ENCODE measurements at regions not wholly inside any gene's neighbourhood (a gene's known extent, or its start where the extent isn't known, plus 50 kb on each side); places are given as distances from the start of the nearest gene placed in this dataset.

DNA sequence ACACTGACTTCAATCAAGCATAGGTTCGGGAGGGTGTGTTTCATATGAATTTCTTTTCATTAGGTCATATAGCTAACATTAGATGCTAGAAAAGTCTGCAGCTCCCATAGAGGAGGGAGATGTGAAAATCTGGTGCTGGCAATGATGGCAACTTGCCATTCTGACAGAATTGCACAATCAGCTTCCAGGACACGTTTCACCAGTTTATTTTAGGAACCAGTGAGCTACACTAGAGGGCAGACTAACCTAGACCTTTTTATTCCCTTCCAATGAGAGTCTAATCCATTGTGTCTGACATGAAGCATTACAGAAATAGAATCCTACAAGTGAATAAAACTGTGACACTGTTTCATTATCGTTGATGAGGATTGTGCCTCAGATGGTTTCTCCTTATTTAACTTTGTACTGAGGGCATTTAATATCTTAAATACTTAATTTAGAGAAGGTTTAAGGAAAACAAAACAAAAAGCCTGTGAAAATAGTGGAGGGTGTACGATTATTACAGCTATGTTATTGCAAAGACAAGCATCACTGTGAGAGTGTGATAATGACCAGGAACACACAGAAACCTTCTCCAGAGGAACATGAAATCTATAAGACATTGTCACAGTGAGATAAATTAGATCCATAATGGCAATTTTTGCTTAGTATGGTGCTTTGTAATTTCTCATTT, 363.3 kb upstream of the RPS23 start:
- H3K36me3 ChIP-seq (ENCODE audit: control insufficient read depth in 1 of 2, insufficient read depth in 2 of 2, low read length in 2 of 2), result no peaks in the 10 kb centered on the region
- H4K20me1 ChIP-seq (ENCODE audit: insufficient read depth), result no peaks in the 10 kb centered on the region
- ChIA-PET RAD21 (ENCODE audit: low non-redundant PET in 1 of 2, low total read pairs in 2 of 2, uncharacterized antibody in 2 of 2, unreplicated experiment in 2 of 2) (no interaction called here), CTCF (interaction anchor here (0.6 to 1.8 kb wide), 11 partner anchors 153 to 923 kb away, joined by 3 to 5 read pairs (median 4); no protein-coding TSS in a partner anchor), POLR2A (no interaction called here)
- no peak overlapping the region for H3K4me3 ChIP-seq (replicated peaks in 1 of 2; ENCODE audit: low read depth in 1 of 2, low read length in 2 of 2)
- no peaks in the 10 kb centered on the region for H3K9me2 ChIP-seq (ENCODE audit: insufficient read depth)
- intact Hi-C loops (cut with micrococcal nuclease), result loop anchor here (1.0 to 10.0 kb wide), 7 partner anchors 151 to 923 kb away; no protein-coding TSS in a partner anchor
- no peak overlapping the region for H3K27ac ChIP-seq (ENCODE audit: low read depth, low read length)
- no peak overlapping the region for H3K9ac ChIP-seq (ENCODE audit: low read length)
- DNase-seq (ENCODE audit: low read depth, low spot score) (peak; percentile 73), ATAC-seq (peak; percentile 95)
- no peaks in the 10 kb centered on the region for H3K27me3 ChIP-seq (ENCODE audit: insufficient read depth, low read length)
- H3K4me1 ChIP-seq (ENCODE audit: control insufficient read depth in 1 of 2, insufficient read depth in 2 of 2, low read length in 2 of 2), result peaks cover 10 to 27% of the 10 kb centered on the region in 2 experiments; a peak in 3 of 4 replicates
- no peaks in the 10 kb centered on the region for H3K79me2 ChIP-seq (ENCODE audit: insufficient read depth, low read length)
- no peaks in the 10 kb centered on the region for H3K9me3 ChIP-seq (ENCODE audit: control insufficient read depth in 1 of 2, insufficient read depth in 1 of 2, low read depth in 1 of 2, low read length in 2 of 2)
- H2AFZ ChIP-seq (ENCODE audit: low read depth, low read length, poor library complexity, severe bottlenecking), result peak overlapping the region; percentile 43
- peak overlapping the region; percentile 7; the same call in 1 of the 2 replicates for H3K4me2 ChIP-seq (ENCODE audit: low read length)
- BruUV-seq (replicated peaks), result no TSS peak
- TF ChIP-seq, protein P1, sequence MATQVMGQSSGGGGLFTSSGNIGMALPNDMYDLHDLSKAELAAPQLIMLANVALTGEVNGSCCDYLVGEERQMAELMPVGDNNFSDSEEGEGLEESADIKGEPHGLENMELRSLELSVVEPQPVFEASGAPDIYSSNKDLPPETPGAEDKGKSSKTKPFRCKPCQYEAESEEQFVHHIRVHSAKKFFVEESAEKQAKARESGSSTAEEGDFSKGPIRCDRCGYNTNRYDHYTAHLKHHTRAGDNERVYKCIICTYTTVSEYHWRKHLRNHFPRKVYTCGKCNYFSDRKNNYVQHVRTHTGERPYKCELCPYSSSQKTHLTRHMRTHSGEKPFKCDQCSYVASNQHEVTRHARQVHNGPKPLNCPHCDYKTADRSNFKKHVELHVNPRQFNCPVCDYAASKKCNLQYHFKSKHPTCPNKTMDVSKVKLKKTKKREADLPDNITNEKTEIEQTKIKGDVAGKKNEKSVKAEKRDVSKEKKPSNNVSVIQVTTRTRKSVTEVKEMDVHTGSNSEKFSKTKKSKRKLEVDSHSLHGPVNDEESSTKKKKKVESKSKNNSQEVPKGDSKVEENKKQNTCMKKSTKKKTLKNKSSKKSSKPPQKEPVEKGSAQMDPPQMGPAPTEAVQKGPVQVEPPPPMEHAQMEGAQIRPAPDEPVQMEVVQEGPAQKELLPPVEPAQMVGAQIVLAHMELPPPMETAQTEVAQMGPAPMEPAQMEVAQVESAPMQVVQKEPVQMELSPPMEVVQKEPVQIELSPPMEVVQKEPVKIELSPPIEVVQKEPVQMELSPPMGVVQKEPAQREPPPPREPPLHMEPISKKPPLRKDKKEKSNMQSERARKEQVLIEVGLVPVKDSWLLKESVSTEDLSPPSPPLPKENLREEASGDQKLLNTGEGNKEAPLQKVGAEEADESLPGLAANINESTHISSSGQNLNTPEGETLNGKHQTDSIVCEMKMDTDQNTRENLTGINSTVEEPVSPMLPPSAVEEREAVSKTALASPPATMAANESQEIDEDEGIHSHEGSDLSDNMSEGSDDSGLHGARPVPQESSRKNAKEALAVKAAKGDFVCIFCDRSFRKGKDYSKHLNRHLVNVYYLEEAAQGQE (IDR thresholded peaks at IDR 0.05; ENCODE audit: low read depth), result no peak
- TF ChIP-seq EZH2phosphoT487 (IDR thresholded peaks at IDR 0.05; ENCODE audit: borderline replicate concordance) (no peak), SP1 (IDR thresholded peaks at IDR 0.05; ENCODE audit: low read depth) (no peak; the same call in 1 of the 2 replicates), ZFX (IDR thresholded peaks at IDR 0.05) (no peak), CEBPB (IDR thresholded peaks at IDR 0.05; ENCODE audit: low read depth) (peak; percentile 99), TCF7L2 (IDR thresholded peaks at IDR 0.05; ENCODE audit: borderline replicate concordance, extremely low read depth, insufficient read depth, insufficient read length) (no peak), POLR2A (IDR thresholded peaks at IDR 0.05; ENCODE audit: borderline replicate concordance, extremely low read depth, insufficient read depth, insufficient read length) (no peak), SRF (IDR thresholded peaks at IDR 0.05; ENCODE audit: low read depth) (0 out of 2 replicates have a peak, but pooled peaks have one; percentile 21), EZH2 (IDR thresholded peaks at IDR 0.05) (no peak), ELF1 (IDR thresholded peaks at IDR 0.05; ENCODE audit: borderline replicate concordance, low read depth) (no peak), JUND (IDR thresholded peaks at IDR 0.05) (no peak), EGR1 (IDR thresholded peaks at IDR 0.05; ENCODE audit: low read depth) (no peak), RAD21 (IDR thresholded peaks at IDR 0.05; ENCODE audit: low read depth) (peak; percentile 88), FOSL1 (IDR thresholded peaks at IDR 0.05; ENCODE audit: low read depth) (no peak), POLR2AphosphoS5 (IDR thresholded peaks at IDR 0.05; ENCODE audit: low read depth, low read length) (peak; percentile 44; the same call in 1 of the 2 replicates), ZNF274 (IDR thresholded peaks at IDR 0.05; ENCODE audit: low read depth, low read length) (no peak)
- TF ChIP-seq, protein P2, sequence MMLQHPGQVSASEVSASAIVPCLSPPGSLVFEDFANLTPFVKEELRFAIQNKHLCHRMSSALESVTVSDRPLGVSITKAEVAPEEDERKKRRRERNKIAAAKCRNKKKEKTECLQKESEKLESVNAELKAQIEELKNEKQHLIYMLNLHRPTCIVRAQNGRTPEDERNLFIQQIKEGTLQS (IDR thresholded peaks at IDR 0.05), result no peak
- TF ChIP-seq, protein P3, sequence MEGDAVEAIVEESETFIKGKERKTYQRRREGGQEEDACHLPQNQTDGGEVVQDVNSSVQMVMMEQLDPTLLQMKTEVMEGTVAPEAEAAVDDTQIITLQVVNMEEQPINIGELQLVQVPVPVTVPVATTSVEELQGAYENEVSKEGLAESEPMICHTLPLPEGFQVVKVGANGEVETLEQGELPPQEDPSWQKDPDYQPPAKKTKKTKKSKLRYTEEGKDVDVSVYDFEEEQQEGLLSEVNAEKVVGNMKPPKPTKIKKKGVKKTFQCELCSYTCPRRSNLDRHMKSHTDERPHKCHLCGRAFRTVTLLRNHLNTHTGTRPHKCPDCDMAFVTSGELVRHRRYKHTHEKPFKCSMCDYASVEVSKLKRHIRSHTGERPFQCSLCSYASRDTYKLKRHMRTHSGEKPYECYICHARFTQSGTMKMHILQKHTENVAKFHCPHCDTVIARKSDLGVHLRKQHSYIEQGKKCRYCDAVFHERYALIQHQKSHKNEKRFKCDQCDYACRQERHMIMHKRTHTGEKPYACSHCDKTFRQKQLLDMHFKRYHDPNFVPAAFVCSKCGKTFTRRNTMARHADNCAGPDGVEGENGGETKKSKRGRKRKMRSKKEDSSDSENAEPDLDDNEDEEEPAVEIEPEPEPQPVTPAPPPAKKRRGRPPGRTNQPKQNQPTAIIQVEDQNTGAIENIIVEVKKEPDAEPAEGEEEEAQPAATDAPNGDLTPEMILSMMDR (IDR thresholded peaks at IDR 0.05 in 2 of 3, conservative IDR thresholded peaks at IDR 0.05 in 1 of 3; ENCODE audit: borderline replicate concordance in 1 of 3, insufficient read depth in 1 of 3, low read depth in 2 of 3, low read length in 2 of 3), result peak; percentile 62 to 72 (median 72)
- TF ChIP-seq, protein P4, sequence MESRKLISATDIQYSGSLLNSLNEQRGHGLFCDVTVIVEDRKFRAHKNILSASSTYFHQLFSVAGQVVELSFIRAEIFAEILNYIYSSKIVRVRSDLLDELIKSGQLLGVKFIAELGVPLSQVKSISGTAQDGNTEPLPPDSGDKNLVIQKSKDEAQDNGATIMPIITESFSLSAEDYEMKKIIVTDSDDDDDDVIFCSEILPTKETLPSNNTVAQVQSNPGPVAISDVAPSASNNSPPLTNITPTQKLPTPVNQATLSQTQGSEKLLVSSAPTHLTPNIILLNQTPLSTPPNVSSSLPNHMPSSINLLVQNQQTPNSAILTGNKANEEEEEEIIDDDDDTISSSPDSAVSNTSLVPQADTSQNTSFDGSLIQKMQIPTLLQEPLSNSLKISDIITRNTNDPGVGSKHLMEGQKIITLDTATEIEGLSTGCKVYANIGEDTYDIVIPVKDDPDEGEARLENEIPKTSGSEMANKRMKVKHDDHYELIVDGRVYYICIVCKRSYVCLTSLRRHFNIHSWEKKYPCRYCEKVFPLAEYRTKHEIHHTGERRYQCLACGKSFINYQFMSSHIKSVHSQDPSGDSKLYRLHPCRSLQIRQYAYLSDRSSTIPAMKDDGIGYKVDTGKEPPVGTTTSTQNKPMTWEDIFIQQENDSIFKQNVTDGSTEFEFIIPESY (IDR thresholded peaks at IDR 0.05; ENCODE audit: extremely low read depth, insufficient replicate concordance, low read length), result no peak
- TF ChIP-seq, protein P5, sequence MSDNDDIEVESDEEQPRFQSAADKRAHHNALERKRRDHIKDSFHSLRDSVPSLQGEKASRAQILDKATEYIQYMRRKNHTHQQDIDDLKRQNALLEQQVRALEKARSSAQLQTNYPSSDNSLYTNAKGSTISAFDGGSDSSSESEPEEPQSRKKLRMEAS (IDR thresholded peaks at IDR 0.05), result 0 out of 2 replicates have a peak, but pooled peaks have one; percentile 46
